ENCODE measurements at regions not wholly inside any gene's neighbourhood (a gene's known extent, or its start where the extent isn't known, plus 50 kb on each side); places are given as distances from the start of the nearest gene placed in this dataset.

DNA sequence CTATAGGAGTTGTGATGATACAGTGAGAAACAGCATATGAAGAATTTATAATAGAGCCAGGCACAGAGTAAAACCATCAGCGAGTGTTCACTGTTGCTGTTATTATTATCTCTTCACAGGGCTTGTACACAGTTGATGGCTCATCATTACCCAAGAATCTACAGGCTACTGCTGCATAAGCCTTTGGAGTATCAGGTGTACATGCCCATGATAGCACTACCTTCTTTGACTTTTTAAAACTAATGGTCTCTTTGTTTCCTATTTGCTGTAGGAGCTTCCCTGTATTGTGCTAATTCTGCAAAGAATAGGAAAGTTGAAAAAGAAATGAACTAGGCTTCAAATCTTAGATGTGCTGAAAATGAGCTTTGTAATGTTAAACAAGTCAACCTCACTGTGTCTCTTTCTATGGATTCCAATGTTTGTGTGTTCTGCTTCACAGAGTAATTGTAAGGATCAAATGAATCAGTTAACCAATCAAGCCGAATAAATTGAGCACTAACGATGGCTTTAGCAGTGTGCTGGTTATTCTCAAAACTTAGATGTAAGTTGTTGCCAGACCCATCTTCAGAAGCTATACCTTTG, 138.8 kb downstream of the TUSC7 start (continued):
- TF ChIP-seq, protein P1, sequence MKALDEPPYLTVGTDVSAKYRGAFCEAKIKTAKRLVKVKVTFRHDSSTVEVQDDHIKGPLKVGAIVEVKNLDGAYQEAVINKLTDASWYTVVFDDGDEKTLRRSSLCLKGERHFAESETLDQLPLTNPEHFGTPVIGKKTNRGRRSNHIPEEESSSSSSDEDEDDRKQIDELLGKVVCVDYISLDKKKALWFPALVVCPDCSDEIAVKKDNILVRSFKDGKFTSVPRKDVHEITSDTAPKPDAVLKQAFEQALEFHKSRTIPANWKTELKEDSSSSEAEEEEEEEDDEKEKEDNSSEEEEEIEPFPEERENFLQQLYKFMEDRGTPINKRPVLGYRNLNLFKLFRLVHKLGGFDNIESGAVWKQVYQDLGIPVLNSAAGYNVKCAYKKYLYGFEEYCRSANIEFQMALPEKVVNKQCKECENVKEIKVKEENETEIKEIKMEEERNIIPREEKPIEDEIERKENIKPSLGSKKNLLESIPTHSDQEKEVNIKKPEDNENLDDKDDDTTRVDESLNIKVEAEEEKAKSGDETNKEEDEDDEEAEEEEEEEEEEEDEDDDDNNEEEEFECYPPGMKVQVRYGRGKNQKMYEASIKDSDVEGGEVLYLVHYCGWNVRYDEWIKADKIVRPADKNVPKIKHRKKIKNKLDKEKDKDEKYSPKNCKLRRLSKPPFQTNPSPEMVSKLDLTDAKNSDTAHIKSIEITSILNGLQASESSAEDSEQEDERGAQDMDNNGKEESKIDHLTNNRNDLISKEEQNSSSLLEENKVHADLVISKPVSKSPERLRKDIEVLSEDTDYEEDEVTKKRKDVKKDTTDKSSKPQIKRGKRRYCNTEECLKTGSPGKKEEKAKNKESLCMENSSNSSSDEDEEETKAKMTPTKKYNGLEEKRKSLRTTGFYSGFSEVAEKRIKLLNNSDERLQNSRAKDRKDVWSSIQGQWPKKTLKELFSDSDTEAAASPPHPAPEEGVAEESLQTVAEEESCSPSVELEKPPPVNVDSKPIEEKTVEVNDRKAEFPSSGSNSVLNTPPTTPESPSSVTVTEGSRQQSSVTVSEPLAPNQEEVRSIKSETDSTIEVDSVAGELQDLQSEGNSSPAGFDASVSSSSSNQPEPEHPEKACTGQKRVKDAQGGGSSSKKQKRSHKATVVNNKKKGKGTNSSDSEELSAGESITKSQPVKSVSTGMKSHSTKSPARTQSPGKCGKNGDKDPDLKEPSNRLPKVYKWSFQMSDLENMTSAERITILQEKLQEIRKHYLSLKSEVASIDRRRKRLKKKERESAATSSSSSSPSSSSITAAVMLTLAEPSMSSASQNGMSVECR (CRISPR knock-in tag; IDR thresholded peaks at IDR 0.05), result no peak
- TF ChIP-seq MAFK (IDR thresholded peaks at IDR 0.05; ENCODE audit: low read length) (no peak), ZNF695 (CRISPR knock-in tag; IDR thresholded peaks at IDR 0.05) (no peak), HLTF (IDR thresholded peaks at IDR 0.05) (no peak), ZNF143 (CRISPR knock-in tag; IDR thresholded peaks at IDR 0.05) (no peak), MXI1 (IDR thresholded peaks at IDR 0.05; ENCODE audit: low read depth, low read length) (no peak), PTBP1 (IDR thresholded peaks at IDR 0.05; ENCODE audit: low read depth, low read length) (no peak), MYC (IDR thresholded peaks at IDR 0.05; ENCODE audit: low read depth, low read length) (no peak), MYC (CRISPR knock-in tag; IDR thresholded peaks at IDR 0.05; ENCODE audit: borderline replicate concordance, low read depth) (no peak)

All from K562 (cell line).